Sigmoid colon (tissue), 6 donors: ENCODE measurements at regions not wholly inside any gene's neighbourhood (a gene's known extent, or its start where the extent isn't known, plus 50 kb on each side); places are given as distances from the start of the nearest gene placed in this dataset.

Source experiments
- DNase-seq: peaks from one replicate; pipeline ENCODE4 v3.0.0-alpha.2; 2019
- H3K27ac ChIP-seq, 4 donors: fragments of 200-600 bp; sonication (generic); one replicate each; pipeline ENCODE4 v1.5.1; 2016 to 2019; ENCODE audit warnings: mild to moderate bottlenecking in 1 of 4
- H3K27me3 ChIP-seq, 3 donors: fragments of 200-600 bp; sonication (generic); one replicate each; pipeline ENCODE4 v1.5.1; 2019; ENCODE audit warnings: mild to moderate bottlenecking in 1 of 3
- H3K36me3 ChIP-seq, 4 donors: fragments of 200-600 bp; sonication (generic); one replicate each; pipeline ENCODE4 v1.5.1; 2016 to 2019
- H3K4me1 ChIP-seq, 4 donors: fragments of 200-600 bp; sonication (generic); one replicate each; pipeline ENCODE4 v1.5.1; 2017 to 2019
- H3K4me3 ChIP-seq, 4 donors: fragments of 200-600 bp; sonication (generic); one replicate each; pipeline ENCODE4 v1.5.1; 2017 to 2019; ENCODE audit warnings: mild to moderate bottlenecking in 2 of 4, moderate library complexity in 1 of 4
- H3K9me3 ChIP-seq, 4 donors: fragments of 200-600 bp in 3 of 4; sonication (generic) in 3 of 4; one replicate each; pipeline versions ENCODE4 v1.5.1 to v1.6.1; 2013 to 2019
- EP300 ChIP-seq, 4 donors: sonication (generic); formaldehyde crosslinking; IDR thresholded peaks; one replicate each; pipeline ENCODE4 v1.6.1; 2017; ENCODE audit warnings: antibody characterized with exemption in 4 of 4
- POLR2A ChIP-seq, 2 donors: fragments of 450-650 bp; IDR thresholded peaks; one replicate each; pipeline ENCODE4 v1.6.1; 2016; ENCODE audit warnings: antibody characterized with exemption in 2 of 2, mild to moderate bottlenecking in 2 of 2, moderate library complexity in 2 of 2
- POLR2AphosphoS5 ChIP-seq, 4 donors: sonication (generic); formaldehyde crosslinking; IDR thresholded peaks; one replicate each; pipeline ENCODE4 v1.6.1; 2017; ENCODE audit warnings: antibody characterized with exemption in 4 of 4
- WGBS, 2 donors: extraction: QIAGEN DNeasy Blood & Tissue Kit; methylation state at CpG; one replicate each; pipeline ENCODE4 v1.1.7; 2013; 5-methylcytosine and 5-hydroxymethylcytosine counted together
- intact Hi-C: fragments of 100-400 bp; cut with DNase I; formaldehyde crosslinking; loops from one replicate; pipeline ENCODE4 v1.15.1; 2023
- TF ChIP-seq, protein P1 (sequence below), 4 experiments: fragments of 450-650 bp in 3 of 4; fragments of 200-600 bp in 1 of 4; IDR thresholded peaks; one replicate each; pipeline ENCODE4 v1.5.1; 2016 to 2019; ENCODE audit warnings: antibody characterized with exemption in 4 of 4, mild to moderate bottlenecking in 3 of 4, moderate library complexity in 2 of 4
- donor health status: healthy with polysubstance abuse.
- donor health status: healthy.

GRCh38 chr3:24674261-24674660 lies 179.6 kb upstream of the THRB start:
- Histone ChIP-seq H3K27ac (no peak overlapping the region), H3K36me3 (no peaks in the 10 kb centered on the region), H3K9me3 (no peaks in the 10 kb centered on the region), H3K4me3 (no peak overlapping the region), H3K4me1 (peaks cover 0 to 11% (median 8%) of the 10 kb centered on the region in 4 donors), H3K27me3 (no peaks in the 10 kb centered on the region)
- TF ChIP-seq POLR2AphosphoS5 (IDR thresholded peaks at IDR 0.05) (no peak), EP300 (IDR thresholded peaks at IDR 0.05) (no peak), POLR2A (IDR thresholded peaks at IDR 0.05) (no peak)
- TF ChIP-seq, protein P1, sequence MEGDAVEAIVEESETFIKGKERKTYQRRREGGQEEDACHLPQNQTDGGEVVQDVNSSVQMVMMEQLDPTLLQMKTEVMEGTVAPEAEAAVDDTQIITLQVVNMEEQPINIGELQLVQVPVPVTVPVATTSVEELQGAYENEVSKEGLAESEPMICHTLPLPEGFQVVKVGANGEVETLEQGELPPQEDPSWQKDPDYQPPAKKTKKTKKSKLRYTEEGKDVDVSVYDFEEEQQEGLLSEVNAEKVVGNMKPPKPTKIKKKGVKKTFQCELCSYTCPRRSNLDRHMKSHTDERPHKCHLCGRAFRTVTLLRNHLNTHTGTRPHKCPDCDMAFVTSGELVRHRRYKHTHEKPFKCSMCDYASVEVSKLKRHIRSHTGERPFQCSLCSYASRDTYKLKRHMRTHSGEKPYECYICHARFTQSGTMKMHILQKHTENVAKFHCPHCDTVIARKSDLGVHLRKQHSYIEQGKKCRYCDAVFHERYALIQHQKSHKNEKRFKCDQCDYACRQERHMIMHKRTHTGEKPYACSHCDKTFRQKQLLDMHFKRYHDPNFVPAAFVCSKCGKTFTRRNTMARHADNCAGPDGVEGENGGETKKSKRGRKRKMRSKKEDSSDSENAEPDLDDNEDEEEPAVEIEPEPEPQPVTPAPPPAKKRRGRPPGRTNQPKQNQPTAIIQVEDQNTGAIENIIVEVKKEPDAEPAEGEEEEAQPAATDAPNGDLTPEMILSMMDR (IDR thresholded peaks at IDR 0.05), result no peak
- intact Hi-C loops, result no loop called here
- WGBS, 2 donors, result 95 to 96% methylated on average over 2 of the region's 2 CpGs
- DNase-seq, result no peak

- DNase-seq, result no peak
- intact Hi-C loops, result loop anchor here (5.0 kb wide), 1 partner anchor 156 kb away; no protein-coding TSS in a partner anchor
- peak overlapping the region in 3 of 4 donors; percentile 2 to 10 (median 9) for H3K4me3 ChIP-seq
- no peak for TF ChIP-seq POLR2AphosphoS5 (IDR thresholded peaks at IDR 0.05)
- TF ChIP-seq, protein P1 (IDR thresholded peaks at IDR 0.05), result no peak
- no peak for TF ChIP-seq POLR2A (IDR thresholded peaks at IDR 0.05)
- no peak for TF ChIP-seq EP300 (IDR thresholded peaks at IDR 0.05)
- no peaks in the 10 kb centered on the region for H3K27me3 ChIP-seq
- no peaks in the 10 kb centered on the region for H3K9me3 ChIP-seq
- H3K36me3 ChIP-seq, result no peaks in the 10 kb centered on the region
- peak overlapping the region in 3 of 4 donors; percentile 47 to 65 (median 61) for H3K27ac ChIP-seq
- peaks cover 0 to 11% (median 8%) of the 10 kb centered on the region in 4 donors for H3K4me1 ChIP-seq
- 19 to 31% methylated on average over 2 of the region's 2 CpGs for WGBS, 2 donors
Observed at GRCh38 chr3:24678021-24678420, 183.4 kb upstream of the THRB start.

DNA sequence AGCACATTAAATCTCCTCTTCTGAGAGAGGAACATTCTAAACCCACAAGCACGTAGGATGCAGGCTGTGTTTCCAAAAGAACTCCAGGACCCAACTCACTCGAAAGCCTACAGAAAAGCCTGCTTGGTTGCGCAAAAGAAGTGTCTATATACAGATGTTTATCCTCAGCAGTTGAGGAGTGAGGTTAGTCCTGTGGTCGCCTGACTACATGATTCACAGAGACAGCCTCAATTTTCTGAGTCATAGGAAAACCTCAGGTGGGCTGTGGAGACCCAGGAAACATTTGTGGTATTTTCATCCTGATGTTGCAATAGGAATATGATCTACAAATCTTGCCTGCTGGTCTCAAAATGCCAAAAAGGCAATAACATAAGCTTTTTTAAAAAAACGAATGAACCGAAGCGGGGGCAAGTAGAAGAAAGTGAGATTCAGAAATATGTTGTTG lies 183.8 kb upstream of the THRB start:
- Histone ChIP-seq H3K36me3 (no peaks in the 10 kb centered on the region), H3K4me3 (peak overlapping the region in 3 of 4 donors; percentile 2 to 10 (median 9)), H3K27me3 (no peaks in the 10 kb centered on the region), H3K9me3 (no peaks in the 10 kb centered on the region), H3K27ac (peak overlapping the region in 3 of 4 donors; percentile 47 to 65 (median 61)), H3K4me1 (peaks cover 0 to 13% (median 8%) of the 10 kb centered on the region in 4 donors)
- TF ChIP-seq EP300 (IDR thresholded peaks at IDR 0.05) (no peak), POLR2A (IDR thresholded peaks at IDR 0.05) (no peak), POLR2AphosphoS5 (IDR thresholded peaks at IDR 0.05) (peak in 3 of 4 donors; percentile 28 to 44 (median 42))
- TF ChIP-seq, protein P1 (IDR thresholded peaks at IDR 0.05), result no peak
- intact Hi-C loops, result loop anchor here (5.0 kb wide), 1 partner anchor 156 kb away; no protein-coding TSS in a partner anchor
- DNase-seq, result no peak
- 43 to 72% methylated on average over 7 of the region's 7 CpGs for WGBS, 2 donors

DNA sequence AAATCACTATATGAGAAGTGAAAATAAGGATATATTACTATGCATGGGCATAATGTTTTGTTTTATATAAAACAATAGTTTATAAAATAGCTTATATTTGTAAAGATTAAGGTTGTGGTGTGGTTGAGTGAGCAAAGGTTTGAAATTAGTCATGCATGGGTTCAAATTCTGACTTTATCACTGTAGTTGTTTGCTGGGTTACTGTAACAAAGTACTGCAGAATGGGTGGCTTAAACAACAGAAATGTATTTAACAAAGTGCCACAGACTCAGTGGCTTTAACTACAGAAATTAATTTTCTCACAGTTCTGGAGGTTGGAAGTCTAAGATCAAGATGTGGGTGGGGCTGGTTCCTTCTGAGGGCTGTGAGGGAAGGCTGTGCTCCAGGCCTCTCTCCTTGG lies 184.8 kb upstream of the THRB start:
- H3K36me3 ChIP-seq, result no peaks in the 10 kb centered on the region
- no peak for TF ChIP-seq POLR2AphosphoS5 (IDR thresholded peaks at IDR 0.05)
- TF ChIP-seq, protein P1 (IDR thresholded peaks at IDR 0.05), result no peak
- intact Hi-C loops, result loop anchor here (5.0 kb wide), 1 partner anchor 157 kb away; no protein-coding TSS in a partner anchor
- H3K9me3 ChIP-seq, result no peaks in the 10 kb centered on the region
- H3K27ac ChIP-seq, result no peak overlapping the region
- no peak for DNase-seq
- H3K4me3 ChIP-seq, result no peak overlapping the region
- peaks cover 0 to 16% (median 8%) of the 10 kb centered on the region in 4 donors for H3K4me1 ChIP-seq
- no peaks in the 10 kb centered on the region for H3K27me3 ChIP-seq
